ENCODE measurements at regions not wholly inside any gene's neighbourhood (a gene's known extent, or its start where the extent isn't known, plus 50 kb on each side); places are given as distances from the start of the nearest gene placed in this dataset.
A peak's percentile ranks its signal among the peaks of the same experiment; 100 is the strongest.

- TF ChIP-seq, protein P1, sequence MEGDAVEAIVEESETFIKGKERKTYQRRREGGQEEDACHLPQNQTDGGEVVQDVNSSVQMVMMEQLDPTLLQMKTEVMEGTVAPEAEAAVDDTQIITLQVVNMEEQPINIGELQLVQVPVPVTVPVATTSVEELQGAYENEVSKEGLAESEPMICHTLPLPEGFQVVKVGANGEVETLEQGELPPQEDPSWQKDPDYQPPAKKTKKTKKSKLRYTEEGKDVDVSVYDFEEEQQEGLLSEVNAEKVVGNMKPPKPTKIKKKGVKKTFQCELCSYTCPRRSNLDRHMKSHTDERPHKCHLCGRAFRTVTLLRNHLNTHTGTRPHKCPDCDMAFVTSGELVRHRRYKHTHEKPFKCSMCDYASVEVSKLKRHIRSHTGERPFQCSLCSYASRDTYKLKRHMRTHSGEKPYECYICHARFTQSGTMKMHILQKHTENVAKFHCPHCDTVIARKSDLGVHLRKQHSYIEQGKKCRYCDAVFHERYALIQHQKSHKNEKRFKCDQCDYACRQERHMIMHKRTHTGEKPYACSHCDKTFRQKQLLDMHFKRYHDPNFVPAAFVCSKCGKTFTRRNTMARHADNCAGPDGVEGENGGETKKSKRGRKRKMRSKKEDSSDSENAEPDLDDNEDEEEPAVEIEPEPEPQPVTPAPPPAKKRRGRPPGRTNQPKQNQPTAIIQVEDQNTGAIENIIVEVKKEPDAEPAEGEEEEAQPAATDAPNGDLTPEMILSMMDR (IDR thresholded peaks at IDR 0.05; ENCODE audit: extremely low read depth in 1 of 2, insufficient read depth in 1 of 2, low read depth in 1 of 2, low read length in 2 of 2): no peak
- TF ChIP-seq POLR2A (IDR thresholded peaks at IDR 0.05; ENCODE audit: low read depth, low read length): no peak
- TF ChIP-seq GATA2 (IDR thresholded peaks at IDR 0.05; ENCODE audit: insufficient read depth, insufficient read length, low read depth, low read length): no peak
- TF ChIP-seq POLR2AphosphoS5 (IDR thresholded peaks at IDR 0.05; ENCODE audit: insufficient read depth, low read depth, low read length): no peak
- no peak for TF ChIP-seq FOS (IDR thresholded peaks at IDR 0.05; ENCODE audit: borderline replicate concordance, insufficient read depth, low read length)
- no peak for TF ChIP-seq JUN (IDR thresholded peaks at IDR 0.05; ENCODE audit: borderline replicate concordance, insufficient read depth, insufficient read length, low read depth)
- no peak for TF ChIP-seq EZH2 (IDR thresholded peaks at IDR 0.05; ENCODE audit: borderline replicate concordance, low read depth, low read length, severe bottlenecking)
- no peak for TF ChIP-seq MYC (IDR thresholded peaks at IDR 0.05; ENCODE audit: low read depth, low read length)
- peak overlapping the region; percentile 47 for H2AFZ ChIP-seq (ENCODE audit: low read depth, low read length)
- no peaks in the 10 kb centered on the region for H3K36me3 ChIP-seq (ENCODE audit: control insufficient read depth in 2 of 2, extremely low read depth in 1 of 2, insufficient read depth in 2 of 2, low read length in 2 of 2)
- intact Hi-C loops (cut with micrococcal nuclease) (no loop called here), dilution Hi-C loops (cut with MboI; ENCODE audit: extremely low pct_ligation_motif_present, low sequenced_read_pairs) (loop anchor here (25.0 kb wide), 1 partner anchor 95 kb away; the partner anchor contains the start of gene CHD2)
- H3K9me1 ChIP-seq (replicated peaks; ENCODE audit: control insufficient read depth, extremely low read depth, insufficient read depth, low read length): no peaks in the 10 kb centered on the region
- H3K27ac ChIP-seq (ENCODE audit: insufficient read depth, low read depth, low read length): no peak overlapping the region
- CTCF ChIA-PET: interaction anchor here (1.2 kb wide), 1 partner anchor 65 kb away, joined by 3 read pairs; no protein-coding TSS in a partner anchor
- no TSS peak for BruUV-seq (replicated peaks)
- POLR2A ChIA-PET: interaction anchor here (0.6 to 0.7 kb wide), 2 partner anchors 65 to 83 kb away, joined by 3 read pairs; partner anchors contain the start of gene CHD2
- DNase-seq (ENCODE audit: low read depth, low spot score) (no peak), FAIRE-seq (no peak)
- no peak overlapping the region for H3K9ac ChIP-seq (replicated peaks; ENCODE audit: extremely low read depth, insufficient read depth, low read length)
- H4K20me1 ChIP-seq (replicated peaks; ENCODE audit: control insufficient read depth, extremely low read depth, insufficient read depth, low read length): no peaks in the 10 kb centered on the region
- no peaks in the 10 kb centered on the region for H3K79me2 ChIP-seq (ENCODE audit: control insufficient read depth, insufficient read depth, low read length)
- no peaks in the 10 kb centered on the region for H3K27me3 ChIP-seq (ENCODE audit: control insufficient read depth in 2 of 2, insufficient read depth in 2 of 2, low read length in 2 of 2)
- H3K4me1 ChIP-seq (ENCODE audit: control insufficient read depth, extremely low read depth, insufficient read depth, low read length): peaks cover 9% of the 10 kb centered on the region
- no peaks in the 10 kb centered on the region for H3K9me3 ChIP-seq (replicated peaks; ENCODE audit: control insufficient read depth, insufficient read depth, low read length)
- no peak overlapping the region for H3K4me2 ChIP-seq (ENCODE audit: insufficient read depth, low read length)
- no peak overlapping the region for H3K4me3 ChIP-seq (replicated peaks in 1 of 3; ENCODE audit: insufficient read depth in 1 of 3, low read depth in 1 of 3, low read length in 3 of 3)
Observed at GRCh38 chr15:92817339-92817886, 82.7 kb upstream of the CHD2 start.
